SK-N-SH (cell line): ENCODE measurements at regions not wholly inside any gene's neighbourhood (a gene's known extent, or its start where the extent isn't known, plus 50 kb on each side); places are given as distances from the start of the nearest gene placed in this dataset.

ENCODE experiments used
- CTCF ChIA-PET: fragments of 300-600, 350-600 bp; formaldehyde crosslinking; extraction: SDS; loops from one replicate; lab custom pipeline; 2021; lab: Yijun Ruan, JAX
- POLR2A ChIA-PET: fragments of 350-600 bp; sonication (Branson Sonifier 250); formaldehyde crosslinking; extraction: SDS; loops from one replicate; lab custom pipeline; 2020; ENCODE audit warnings: antibody characterized with exemption, inconsistent platforms; lab: Yijun Ruan, JAX
- DNase-seq: peaks from one replicate; pipeline ENCODE4 v3.0.0; 2012
- H2AFZ ChIP-seq: fragments of 200-600 bp; sonication (generic); 2 replicates; pipeline ENCODE4 v1.8.1; 2016; ENCODE audit warnings: antibody characterized with exemption, mild to moderate bottlenecking, low read depth
- H3F3A ChIP-seq: fragments of 200-600 bp; sonication (generic); replicated peaks from 2 replicates; pipeline ENCODE3; 2016; ENCODE audit warnings: antibody characterized with exemption, mild to moderate bottlenecking; ENCODE audit not compliant: insufficient read depth
- H3K27ac ChIP-seq, 2 experiments: fragments of 200-500 bp in 1 of 2; fragments of 200-600 bp in 1 of 2; sonication (Bioruptor generic) in 1 of 2; sonication (generic), shearing (Covaris generic) in 1 of 2; 2 replicates each; pipeline versions ENCODE4 v1.5.1 to v1.6.1; 2014 to 2016; ENCODE audit warnings: low read depth in 2 of 2, inconsistent platforms in 1 of 2, low read length in 1 of 2, mild to moderate bottlenecking in 1 of 2, mixed read lengths in 1 of 2
- H3K27me3 ChIP-seq: fragments of 200-600 bp; sonication (generic), shearing (Covaris generic); 2 replicates; pipeline ENCODE4 v1.6.1; 2016; ENCODE audit warnings: mixed run types; ENCODE audit not compliant: insufficient read depth
- H3K36me3 ChIP-seq, 2 experiments: fragments of 200-500 bp in 1 of 2; fragments of 200-600 bp in 1 of 2; sonication (Bioruptor generic) in 1 of 2; sonication (generic) in 1 of 2; replicated peaks in 1 of 2; 2 replicates each; pipeline versions ENCODE3 to v1.5.1; 2014 to 2016; ENCODE audit warnings: low read length in 1 of 2, mild to moderate bottlenecking in 1 of 2; ENCODE audit not compliant: insufficient read depth in 2 of 2, control insufficient read depth in 1 of 2
- H3K4me1 ChIP-seq, 2 experiments: fragments of 200-500 bp in 1 of 2; fragments of 200-600 bp in 1 of 2; sonication (Bioruptor generic) in 1 of 2; sonication (generic), shearing (Covaris generic) in 1 of 2; 2 replicates each; pipeline versions ENCODE4 v1.5.1 to v1.6.1; 2014 to 2016; ENCODE audit warnings: low read depth in 1 of 2, low read length in 1 of 2, mixed run types in 1 of 2; ENCODE audit not compliant: insufficient read depth in 2 of 2, control insufficient read depth in 1 of 2
- H3K4me2 ChIP-seq: fragments of 200-600 bp; sonication (generic), shearing (Covaris generic); 2 replicates; pipeline ENCODE4 v1.6.1; 2017; ENCODE audit warnings: mixed run types
- H3K4me3 ChIP-seq, 2 experiments: fragments of 200-500 bp in 1 of 2; fragments of 200-600 bp in 1 of 2; sonication (Bioruptor generic) in 1 of 2; sonication (generic), shearing (Covaris generic) in 1 of 2; 2 replicates each; pipeline versions ENCODE4 v1.5.1 to v1.8.1; 2014 to 2016; ENCODE audit warnings: low read depth in 2 of 2, inconsistent platforms in 1 of 2, low read length in 1 of 2, mild to moderate bottlenecking in 1 of 2, mixed read lengths in 1 of 2, moderate library complexity in 1 of 2
- H3K79me2 ChIP-seq: fragments of 200-600 bp; sonication (generic); 2 replicates; pipeline ENCODE4 v1.8.1; 2017; ENCODE audit warnings: mild to moderate bottlenecking; ENCODE audit not compliant: insufficient read depth
- H3K9ac ChIP-seq: fragments of 200-600 bp; sonication (generic); 2 replicates; pipeline ENCODE4 v1.6.1; 2017; ENCODE audit warnings: mixed run types
- H3K9me2 ChIP-seq: fragments of 200-600 bp; sonication (generic); 2 replicates; pipeline ENCODE4 v1.6.1; 2017; ENCODE audit warnings: mixed run types
- H3K9me3 ChIP-seq: fragments of 200-600 bp; sonication (generic); 2 replicates; pipeline ENCODE4 v1.6.1; 2017; ENCODE audit warnings: mixed run types, mild to moderate bottlenecking, moderate library complexity
- H4K20me1 ChIP-seq: fragments of 200-600 bp; sonication (generic); 2 replicates; pipeline ENCODE4 v1.6.1; 2017; ENCODE audit warnings: mild to moderate bottlenecking, mixed run types; ENCODE audit not compliant: insufficient read depth
- CTCF ChIP-seq: fragments of 200-600 bp; sonication (generic); IDR thresholded peaks from 2 replicates; pipeline ENCODE4 v1.6.1; 2017; ENCODE audit warnings: antibody characterized with exemption, mild to moderate bottlenecking, moderate library complexity
- FOXM1 ChIP-seq: IDR thresholded peaks from 2 replicates; pipeline ENCODE4 v1.4.0; 2012; ENCODE audit warnings: low read depth, mild to moderate bottlenecking
- GABPA ChIP-seq: IDR thresholded peaks from 2 replicates; pipeline ENCODE4 v1.4.0; 2012; ENCODE audit warnings: low read depth, mild to moderate bottlenecking
- IRF3 ChIP-seq: fragments of 150-350 bp; IDR thresholded peaks from 2 replicates; pipeline ENCODE4 v1.6.1; 2016; ENCODE audit warnings: mild to moderate bottlenecking, low read depth, low read length
- MXI1 ChIP-seq: IDR thresholded peaks from 2 replicates; pipeline ENCODE4 v1.6.1; 2012; ENCODE audit warnings: mild to moderate bottlenecking, low read depth, low read length, improper control_type of control experiment
- NFIC ChIP-seq: IDR thresholded peaks from 2 replicates; pipeline ENCODE4 v1.4.0; 2012; ENCODE audit warnings: borderline replicate concordance
- NRF1 ChIP-seq: IDR thresholded peaks from 2 replicates; pipeline ENCODE4 v1.6.1; 2012; ENCODE audit warnings: low read depth, mild to moderate bottlenecking, low read length
- SIN3A ChIP-seq: IDR thresholded peaks from 2 replicates; pipeline ENCODE4 v1.6.1; 2012; ENCODE audit warnings: low read depth, mild to moderate bottlenecking, low read length, moderate library complexity, borderline replicate concordance
- TAF1 ChIP-seq: IDR thresholded peaks from 2 replicates; pipeline ENCODE4 v1.6.1; 2012; ENCODE audit warnings: low read depth, mild to moderate bottlenecking, low read length, moderate library complexity, borderline replicate concordance
- WGBS: methylation state at CpG from one replicate; pipeline ENCODE4 v1.1.6; 2017; ENCODE audit warnings: low lambda C conversion rate; 5-methylcytosine and 5-hydroxymethylcytosine counted together

- H3F3A ChIP-seq: no peaks in the 10 kb centered on the region
- CTCF ChIA-PET: no interaction called here
- no peaks in the 10 kb centered on the region for H3K4me1 ChIP-seq
- H3K36me3 ChIP-seq: no peaks in the 10 kb centered on the region
- POLR2A ChIA-PET: no interaction called here
- H3K9me3 ChIP-seq: no peaks in the 10 kb centered on the region
- H2AFZ ChIP-seq: no peak overlapping the region
- DNase-seq: no peak
- 28% methylated on average over 7 of the region's 7 CpGs for whole genome bisulfite sequencing
- TF ChIP-seq IRF3: no peak
- TF ChIP-seq CTCF: no peak
- no peak for TF ChIP-seq GABPA
- no peak for TF ChIP-seq NFIC
- no peak overlapping the region for H3K9ac ChIP-seq
- no peaks in the 10 kb centered on the region for H3K9me2 ChIP-seq
- no peaks in the 10 kb centered on the region for H4K20me1 ChIP-seq
- no peaks in the 10 kb centered on the region for H3K27me3 ChIP-seq
- H3K4me2 ChIP-seq: no peak overlapping the region
- no peak overlapping the region for H3K4me3 ChIP-seq
- no peak overlapping the region for H3K27ac ChIP-seq
- H3K79me2 ChIP-seq: no peaks in the 10 kb centered on the region
These were observed 871.7 kb upstream of the TYRP1 start for GRCh38 chr9:11821306-11821975.

- Histone ChIP-seq H3K9me3 (no peaks in the 10 kb centered on the region), H3K9me2 (no peaks in the 10 kb centered on the region), H2AFZ (no peak overlapping the region), H3K79me2 (no peaks in the 10 kb centered on the region), H3K36me3 (no peaks in the 10 kb centered on the region), H4K20me1 (no peaks in the 10 kb centered on the region), H3K4me2 (no peak overlapping the region), H3K4me1 (no peaks in the 10 kb centered on the region), H3K27me3 (no peaks in the 10 kb centered on the region), H3F3A (no peaks in the 10 kb centered on the region), H3K27ac (no peak overlapping the region), H3K4me3 (no peak overlapping the region), H3K9ac (no peak overlapping the region)
- TF ChIP-seq MXI1 (no peak), SIN3A (no peak), IRF3 (no peak), TAF1 (no peak), NRF1 (no peak), FOXM1 (no peak)
- ChIA-PET POLR2A (no interaction called here), CTCF (no interaction called here)
- 48% methylated on average over 3 of the region's 3 CpGs for WGBS
- no peak for DNase-seq
These were observed 865.0 kb upstream of the TYRP1 start for GRCh38 chr9:11828201-11828600.
